ENCODE measurements at regions not wholly inside any gene's neighbourhood (a gene's known extent, or its start where the extent isn't known, plus 50 kb on each side); places are given as distances from the start of the nearest gene placed in this dataset.

- TF ChIP-seq FOXP2 (optimal IDR thresholded peaks at IDR 0.05; ENCODE audit: borderline replicate concordance, extremely low read depth, extremely low read length, insufficient read depth) (no peak), REST (IDR thresholded peaks at IDR 0.05; ENCODE audit: insufficient read depth in 1 of 2, low read depth in 2 of 2, low read length in 2 of 2) (no peak), SIN3A (IDR thresholded peaks at IDR 0.05; ENCODE audit: borderline replicate concordance, insufficient read depth, low read length) (no peak)
These were observed 317.2 kb downstream of the C16orf95 start for GRCh38 chr16:87000001-87000400.

DNA sequence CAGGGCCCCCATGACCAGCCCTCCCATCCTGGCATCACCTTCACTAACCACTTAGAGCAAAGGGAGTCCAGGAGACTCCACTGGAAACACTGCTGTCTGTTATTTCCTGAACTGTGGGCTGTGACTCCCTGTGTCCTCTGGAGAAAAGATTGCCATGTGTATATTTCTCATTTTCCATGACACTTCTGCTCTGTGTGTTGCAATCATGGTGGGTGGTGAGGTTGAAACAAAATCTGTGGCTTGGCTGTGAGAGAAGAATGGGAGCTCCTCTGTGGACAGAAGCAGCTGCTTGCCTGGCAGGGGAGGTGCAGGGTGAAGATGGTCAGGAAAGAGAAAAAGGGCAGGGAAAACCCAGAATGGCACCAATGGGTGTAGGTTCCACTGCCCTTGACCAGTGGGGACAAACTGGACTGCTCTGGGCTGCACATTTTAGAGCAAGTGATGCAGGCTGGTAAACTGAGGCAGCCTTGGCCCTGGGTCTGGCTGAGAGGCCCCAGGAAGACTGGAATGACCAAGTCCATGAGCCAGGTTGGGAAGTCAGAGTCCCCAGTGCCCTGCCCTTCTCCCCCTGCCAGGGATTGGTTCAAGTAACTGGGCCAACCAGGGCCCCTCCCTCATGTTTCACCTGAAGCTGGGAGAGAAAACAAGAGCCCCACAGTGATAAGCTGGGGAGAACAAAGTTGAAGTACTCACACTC is 314.3 kb downstream of the C16orf95 start:
- TF ChIP-seq TAF1 (IDR thresholded peaks at IDR 0.05; ENCODE audit: borderline replicate concordance, insufficient read depth, low read length) = no peak
- TF ChIP-seq SIN3A (IDR thresholded peaks at IDR 0.05; ENCODE audit: borderline replicate concordance, insufficient read depth, low read length) = no peak
- TF ChIP-seq FOXP2 (optimal IDR thresholded peaks at IDR 0.05; ENCODE audit: borderline replicate concordance, extremely low read depth, extremely low read length, insufficient read depth) = no peak
- TF ChIP-seq REST (IDR thresholded peaks at IDR 0.05; ENCODE audit: insufficient read depth in 1 of 2, low read depth in 2 of 2, low read length in 2 of 2) = no peak
- TF ChIP-seq POLR2AphosphoS5 (IDR thresholded peaks at IDR 0.05; ENCODE audit: low read depth, low read length) = no peak

GRCh38 chr16:87003414-87003755 is 313.8 kb downstream of the C16orf95 start:
- no peak for TF ChIP-seq POLR2AphosphoS5 (IDR thresholded peaks at IDR 0.05; ENCODE audit: low read depth, low read length)
- TF ChIP-seq SIN3A (IDR thresholded peaks at IDR 0.05; ENCODE audit: borderline replicate concordance, insufficient read depth, low read length) = no peak

GRCh38 chr16:87006021-87006420 is 311.2 kb downstream of the C16orf95 start:
- TF ChIP-seq TAF1 (IDR thresholded peaks at IDR 0.05; ENCODE audit: borderline replicate concordance, insufficient read depth, low read length) = no peak
- no peak for TF ChIP-seq FOXP2 (optimal IDR thresholded peaks at IDR 0.05; ENCODE audit: borderline replicate concordance, extremely low read depth, extremely low read length, insufficient read depth)
- no peak for TF ChIP-seq POLR2AphosphoS5 (IDR thresholded peaks at IDR 0.05; ENCODE audit: low read depth, low read length)

- no peak for TF ChIP-seq POLR2AphosphoS5 (IDR thresholded peaks at IDR 0.05; ENCODE audit: low read depth, low read length)
- TF ChIP-seq FOXP2 (optimal IDR thresholded peaks at IDR 0.05; ENCODE audit: borderline replicate concordance, extremely low read depth, extremely low read length, insufficient read depth) = no peak
- TF ChIP-seq REST (IDR thresholded peaks at IDR 0.05; ENCODE audit: insufficient read depth in 1 of 2, low read depth in 2 of 2, low read length in 2 of 2) = no peak
- no peak for TF ChIP-seq TAF1 (IDR thresholded peaks at IDR 0.05; ENCODE audit: borderline replicate concordance, insufficient read depth, low read length)
- TF ChIP-seq SIN3A (IDR thresholded peaks at IDR 0.05; ENCODE audit: borderline replicate concordance, insufficient read depth, low read length) = no peak
These were observed 310.1 kb downstream of the C16orf95 start for GRCh38 chr16:87006789-87007745.

DNA sequence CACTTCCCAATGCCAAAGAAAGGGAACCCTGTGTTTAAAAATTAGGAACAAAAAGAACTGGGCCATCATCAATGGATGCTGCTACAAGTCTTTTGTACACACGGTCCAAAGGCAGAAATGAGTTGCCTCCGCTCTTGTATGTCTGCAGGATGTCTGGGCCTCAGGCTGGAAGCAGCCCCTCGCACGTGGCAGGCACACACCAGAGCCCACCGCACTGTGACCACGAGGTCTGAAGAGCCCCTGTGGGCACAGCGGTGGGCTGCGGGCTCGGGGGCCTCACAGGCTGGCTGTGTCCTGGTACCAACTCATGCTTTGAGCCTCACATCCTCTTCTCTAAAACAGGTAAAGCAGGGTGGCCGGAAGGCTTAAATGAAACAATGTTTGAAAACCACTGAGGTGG is 309.3 kb downstream of the C16orf95 start:
- TF ChIP-seq TAF1 (IDR thresholded peaks at IDR 0.05; ENCODE audit: borderline replicate concordance, insufficient read depth, low read length) (no peak), REST (IDR thresholded peaks at IDR 0.05; ENCODE audit: insufficient read depth in 1 of 2, low read depth in 2 of 2, low read length in 2 of 2) (no peak), FOXP2 (optimal IDR thresholded peaks at IDR 0.05; ENCODE audit: borderline replicate concordance, extremely low read depth, extremely low read length, insufficient read depth) (no peak), POLR2AphosphoS5 (IDR thresholded peaks at IDR 0.05; ENCODE audit: low read depth, low read length) (no peak), SIN3A (IDR thresholded peaks at IDR 0.05; ENCODE audit: borderline replicate concordance, insufficient read depth, low read length) (no peak)
